NCI-H146 treated with DMSO at 0.1 percent for 48 hours (cell line): ENCODE measurements at regions not wholly inside any gene's neighbourhood (a gene's known extent, or its start where the extent isn't known, plus 50 kb on each side); places are given as distances from the start of the nearest gene placed in this dataset.

Source experiments
- DNase-seq: peaks from one replicate; lab custom pipeline; 2025; ENCODE audit not compliant: unreplicated experiment; lab: John Stamatoyannopoulos, UW

GRCh38 chr12:118689793-118690192 is 291.5 kb upstream of the SRRM4 start:
- no peak for DNase-seq

- no peak for DNase-seq
These were observed 290.8 kb upstream of the SRRM4 start for GRCh38 chr12:118690506-118690905.

- no peak for DNase-seq
These were observed 287.1 kb upstream of the SRRM4 start for GRCh38 chr12:118694128-118694775.

GRCh38 chr12:118704527-118705241 is 276.7 kb upstream of the SRRM4 start:
- no peak for DNase-seq

GRCh38 chr12:118706437-118706836 is 274.9 kb upstream of the SRRM4 start:
- no peak for DNase-seq

DNA sequence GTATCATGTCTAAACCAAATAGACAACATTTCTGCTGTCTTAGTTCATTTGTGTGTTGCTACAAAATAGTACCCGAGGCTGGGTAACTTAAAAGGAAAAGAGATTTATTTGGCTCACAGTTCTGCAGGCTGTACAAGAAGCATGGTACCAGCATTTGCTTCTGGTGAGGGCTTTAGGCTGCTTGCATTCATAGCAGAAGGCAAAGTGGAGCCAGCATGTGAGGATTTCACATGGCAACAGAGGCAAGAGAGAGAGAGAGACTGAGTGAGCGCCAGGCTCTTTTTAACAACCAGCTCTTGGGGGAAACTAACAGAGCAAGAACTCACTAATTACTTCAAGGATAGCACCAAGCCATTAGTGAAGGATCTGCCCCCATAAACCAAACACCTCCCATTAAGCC is 271.4 kb upstream of the SRRM4 start:
- DNase-seq, result no peak

- DNase-seq, result no peak
These were observed 270.2 kb upstream of the SRRM4 start for GRCh38 chr12:118711185-118711584.

DNA sequence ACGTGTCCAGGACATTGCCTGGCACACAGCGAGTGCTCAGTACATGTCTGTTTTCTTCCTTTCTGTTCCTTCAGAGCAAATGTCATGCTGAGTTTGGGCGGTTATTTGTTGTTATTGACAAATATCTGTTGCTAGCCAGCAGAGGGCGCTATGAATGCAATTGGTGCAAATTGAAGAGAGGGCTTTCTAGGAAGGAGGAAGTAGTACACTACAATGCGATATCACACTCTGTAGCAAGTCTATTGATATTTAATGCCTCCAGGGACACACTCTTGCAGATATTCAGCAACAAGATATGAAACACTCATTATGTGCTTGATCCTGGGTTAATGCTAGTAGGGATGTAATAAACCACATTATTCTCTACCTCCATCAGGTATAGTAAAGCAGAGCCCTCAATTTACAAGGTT is 267.3 kb upstream of the SRRM4 start:
- DNase-seq, result peak; percentile 28

GRCh38 chr12:118714500-118714899 is 266.8 kb upstream of the SRRM4 start:
- DNase-seq, result no peak

- no peak for DNase-seq
These were observed 265.7 kb upstream of the SRRM4 start for GRCh38 chr12:118715647-118716046.

DNA sequence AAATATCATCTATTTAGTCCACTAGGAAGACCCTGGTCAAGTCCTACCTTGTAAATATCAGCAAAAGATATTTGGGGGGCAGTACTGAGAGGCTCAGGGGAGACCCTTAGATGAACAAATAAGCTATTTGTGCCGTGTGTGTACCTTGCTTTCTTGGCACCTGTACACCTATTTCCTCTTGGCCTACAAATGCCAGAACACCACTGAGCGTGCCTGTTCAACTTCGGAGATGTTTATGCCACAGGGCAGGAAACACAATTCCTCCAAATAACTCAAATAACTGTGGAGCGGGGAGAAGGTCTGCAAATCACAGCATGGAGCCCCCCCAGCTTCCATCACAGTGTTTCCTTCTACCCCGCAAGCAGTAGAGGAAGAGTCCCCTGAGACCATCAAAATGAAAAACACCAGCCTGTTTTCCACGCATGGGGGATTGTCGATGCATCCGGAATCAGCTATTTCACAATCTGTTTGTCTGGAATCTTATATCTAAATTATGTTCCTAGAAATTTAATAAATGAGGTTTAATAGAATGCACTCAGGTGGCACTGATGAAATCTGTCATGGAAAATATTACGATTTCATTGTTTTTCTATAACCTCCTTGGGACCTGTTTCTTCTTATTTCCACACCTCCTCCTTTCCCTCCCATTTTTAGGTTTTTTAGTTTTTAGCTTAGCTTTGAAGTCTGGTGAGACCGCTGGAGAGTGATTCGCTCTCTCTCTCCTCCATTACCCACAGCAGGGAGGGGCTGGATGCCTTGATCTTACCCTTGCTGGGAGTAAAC is 254.0 kb upstream of the SRRM4 start:
- no peak for DNase-seq

DNA sequence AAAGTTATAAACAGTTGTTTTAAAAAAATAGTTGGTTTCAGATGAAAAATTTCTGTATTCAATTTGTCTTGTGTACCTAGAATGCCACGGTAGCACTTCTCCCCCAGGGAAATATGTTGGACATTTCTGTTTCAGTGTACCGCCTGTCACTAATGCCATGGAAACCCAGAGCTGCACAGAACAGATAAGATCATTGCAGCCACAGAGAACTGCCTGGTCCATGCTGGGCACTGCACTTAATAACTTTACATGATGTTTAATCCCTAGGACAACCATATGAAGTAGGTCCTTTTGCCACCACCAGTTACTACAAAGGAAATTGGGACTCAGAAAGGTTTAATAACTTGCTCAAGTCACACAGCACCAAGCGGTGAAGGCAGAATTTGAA is 253.4 kb upstream of the SRRM4 start:
- DNase-seq, result no peak

- no peak for DNase-seq
These were observed 247.1 kb upstream of the SRRM4 start for GRCh38 chr12:118734266-118734665.

GRCh38 chr12:118737985-118738540 is 243.3 kb upstream of the SRRM4 start:
- no peak for DNase-seq

DNA sequence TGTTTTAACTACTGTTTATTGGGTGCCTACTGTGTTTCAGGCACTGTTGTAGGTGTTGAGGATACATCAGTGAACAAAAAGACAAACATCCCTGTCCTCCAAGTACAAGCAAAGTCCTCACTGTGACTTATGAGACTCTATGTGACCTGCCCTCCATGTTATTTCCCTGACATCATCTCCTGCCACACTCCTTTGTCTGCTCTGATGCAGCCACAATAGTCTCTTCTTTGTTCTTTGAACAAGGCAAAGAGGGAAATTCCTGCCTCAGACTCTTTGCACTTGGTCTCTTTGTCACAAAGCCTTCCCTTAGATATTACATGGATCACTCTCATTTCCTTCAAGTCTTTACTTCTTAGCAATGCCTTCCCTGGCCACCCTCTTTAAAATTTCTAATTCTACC is 240.1 kb upstream of the SRRM4 start:
- no peak for DNase-seq

DNA sequence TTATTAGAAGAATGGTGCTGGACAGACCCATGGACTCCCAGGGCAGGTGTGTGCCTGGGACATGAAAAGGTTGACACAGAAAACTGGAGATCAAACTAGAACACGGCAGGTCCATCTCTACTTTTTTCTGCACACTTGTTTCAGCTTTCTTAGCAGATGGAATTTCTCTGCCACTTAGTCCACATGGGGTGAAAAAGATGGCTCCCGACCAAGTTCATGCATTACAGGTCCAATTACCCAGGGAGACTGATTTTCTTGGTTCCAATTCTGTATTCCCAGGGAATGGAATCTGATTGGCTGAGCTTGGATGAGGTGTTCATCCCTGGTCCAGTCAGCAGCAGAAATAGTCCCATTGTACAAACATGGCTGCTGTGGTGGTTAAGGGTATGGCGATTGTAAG is 238.9 kb upstream of the SRRM4 start:
- DNase-seq, result no peak

DNA sequence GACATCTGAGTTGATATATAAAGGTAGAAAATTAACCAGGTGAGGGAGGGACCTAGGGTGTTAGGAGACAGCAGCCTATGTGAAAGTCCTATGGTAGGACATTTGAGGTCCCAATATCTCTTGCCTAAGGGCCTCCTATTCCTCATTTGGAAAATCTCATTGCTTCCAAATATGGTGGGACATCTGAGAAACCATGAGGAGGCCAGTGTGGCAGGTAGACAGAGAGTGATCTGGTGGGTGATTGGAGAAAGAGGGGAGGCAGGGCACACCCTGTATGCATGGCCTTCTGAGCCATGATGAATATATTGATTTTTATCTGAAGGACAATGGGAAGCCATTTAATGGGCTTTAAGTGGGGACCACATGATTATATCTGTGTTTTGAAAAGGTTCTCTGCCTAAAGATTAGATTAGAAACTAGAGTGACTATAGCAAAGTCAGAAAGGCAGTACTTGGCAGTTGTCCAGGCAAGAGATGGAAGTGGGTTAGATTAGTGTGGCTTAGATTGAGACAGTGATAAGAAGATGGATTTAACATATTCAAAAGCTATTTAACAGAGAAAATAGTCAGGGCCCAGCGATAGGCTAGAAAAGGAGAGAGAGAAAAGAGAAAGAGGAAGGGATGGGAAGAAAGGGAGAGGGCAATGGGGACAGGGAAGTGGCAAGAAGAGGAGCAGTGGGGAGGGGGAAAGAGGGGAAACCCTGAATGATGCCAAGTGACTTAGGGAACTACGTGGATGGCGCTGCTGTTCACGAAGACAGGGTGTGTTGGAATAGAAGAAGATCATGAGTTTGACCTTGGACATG is 237.2 kb upstream of the SRRM4 start:
- peak; percentile 86 for DNase-seq

DNA sequence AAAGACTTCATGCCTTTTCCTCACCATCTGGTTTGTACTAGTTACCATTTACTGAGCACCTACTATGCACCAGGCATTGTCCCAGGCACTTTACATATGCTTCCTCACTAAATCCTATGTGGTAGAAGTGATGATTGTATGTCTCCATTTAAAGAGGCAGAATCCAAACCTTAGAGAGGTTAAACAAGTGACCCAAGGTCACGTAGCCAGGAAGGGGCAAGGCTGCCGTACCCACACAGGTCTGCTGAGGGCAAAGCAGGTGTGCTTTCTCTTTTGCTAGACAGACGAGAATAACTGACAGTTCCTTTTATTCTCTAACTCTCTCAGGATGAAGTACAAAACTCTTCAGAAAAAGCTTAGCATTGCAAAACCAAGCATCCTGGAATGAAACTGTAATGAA is 235.2 kb upstream of the SRRM4 start:
- no peak for DNase-seq

DNA sequence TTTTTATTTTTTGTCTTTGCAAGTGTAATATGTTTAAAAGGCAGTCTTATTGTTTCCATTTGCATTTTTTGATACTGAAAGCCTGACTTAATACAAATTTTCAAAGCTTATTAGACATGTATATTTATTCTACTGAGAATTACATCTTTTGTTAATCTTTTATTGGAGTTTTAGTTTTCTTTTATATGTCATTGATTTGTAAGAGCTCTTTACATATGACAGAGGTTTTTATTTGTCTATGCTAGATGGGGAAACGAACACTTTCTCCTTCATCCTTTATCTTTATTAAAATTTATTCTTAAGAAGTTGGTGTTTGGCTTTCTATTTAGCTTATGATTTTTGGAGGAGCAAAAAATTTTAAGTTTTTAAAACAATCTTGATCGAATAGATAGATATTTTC is 234.4 kb upstream of the SRRM4 start:
- DNase-seq, result no peak

- DNase-seq, result no peak
These were observed 233.6 kb upstream of the SRRM4 start for GRCh38 chr12:118747771-118748170.
